ENCODE measurements at regions not wholly inside any gene's neighbourhood (a gene's known extent, or its start where the extent isn't known, plus 50 kb on each side); places are given as distances from the start of the nearest gene placed in this dataset.
A peak's percentile ranks its signal among the peaks of the same experiment; 100 is the strongest.

GRCh38 chr15:99443056-99443756 is 122.6 kb upstream of the MEF2A start (continued):
- no peak for TF ChIP-seq PKNOX1 (IDR thresholded peaks at IDR 0.05)

- H3K27ac ChIP-seq (ENCODE audit: control insufficient read depth, insufficient read depth): no peak overlapping the region
- H3K27me3 ChIP-seq (replicated peaks in 1 of 2; ENCODE audit: control insufficient read depth in 2 of 2, insufficient read depth in 2 of 2, low read length in 1 of 2): no peaks in the 10 kb centered on the region
- ATAC-seq: no peak; the same call in 1 of the 3 replicates
- no peaks in the 10 kb centered on the region for H3K79me2 ChIP-seq (ENCODE audit: control insufficient read depth, insufficient read depth, low read length)
- H3K9ac ChIP-seq (ENCODE audit: control insufficient read depth, insufficient read depth, low read length): no peak overlapping the region
- SMC1A ChIA-PET (ENCODE audit: uncharacterized antibody, unreplicated experiment): interaction anchor here (2.3 kb wide), 1 partner anchor 260 kb away, joined by 5 read pairs; no protein-coding TSS in a partner anchor
- H3K4me3 ChIP-seq: no peak overlapping the region
- FAIRE-seq: no peak
- no peaks in the 10 kb centered on the region for H3K36me3 ChIP-seq (ENCODE audit: control insufficient read depth in 2 of 2, insufficient read depth in 2 of 2, low read length in 1 of 2)
- CTCF ChIA-PET: interaction anchor here (2.2 kb wide), 1 partner anchor 20 kb away, joined by 8 read pairs; no protein-coding TSS in a partner anchor
- BruUV-seq (replicated peaks): no TSS peak
- POLR2A ChIA-PET: no interaction called here
- no peaks in the 10 kb centered on the region for H3K9me3 ChIP-seq (replicated peaks; ENCODE audit: control insufficient read depth, insufficient read depth, low read length)
- H3K4me1 ChIP-seq (ENCODE audit: control insufficient read depth, insufficient read depth, low read length): peaks cover 4% of the 10 kb centered on the region; the same call in 1 of the 2 replicates
- peak; percentile 41; the same call in 1 of the 2 replicates for TF ChIP-seq ZNF384 (IDR thresholded peaks at IDR 0.05; ENCODE audit: borderline replicate concordance, low read depth, low read length)
- no peak for TF ChIP-seq CUX1 (IDR thresholded peaks at IDR 0.05; ENCODE audit: insufficient replicate concordance, low read depth, low read length)
- in situ Hi-C loops (cut with MboI) (no loop called here), intact Hi-C loops (cut with micrococcal nuclease; ENCODE audit: unreplicated experiment) (no loop called here)
- H4K20me1 ChIP-seq (ENCODE audit: control insufficient read depth, insufficient read depth): no peaks in the 10 kb centered on the region
- DNase-seq (ENCODE audit: low read depth, low spot score): no peak
- no peak overlapping the region for H2AFZ ChIP-seq (ENCODE audit: control insufficient read depth, low read depth, low read length)
- RAD21 ChIA-PET (ENCODE audit: unreplicated experiment): interaction anchor here (0.8 kb wide), 1 partner anchor 63 kb away, joined by 3 read pairs; no protein-coding TSS in a partner anchor
- no peak overlapping the region for H3K4me2 ChIP-seq (ENCODE audit: control insufficient read depth, insufficient read depth)
- WGBS (ENCODE audit: insufficient coverage, insufficient replicate concordance, low lambda C conversion rate, missing lambda C conversion rate): 63% methylated on average over 13 of the region's 13 CpGs
These were observed 121.9 kb upstream of the MEF2A start for GRCh38 chr15:99443768-99444446.
